Gastrocnemius medialis (tissue), 4 donors: ENCODE measurements at regions not wholly inside any gene's neighbourhood (a gene's known extent, or its start where the extent isn't known, plus 50 kb on each side); places are given as distances from the start of the nearest gene placed in this dataset.
"Not testable (repeated sequence)": the region's sequence is repeated elsewhere in the genome, so short reads cannot be mapped to it uniquely, and the experiment has no call there.

Experiments
- POLR2A ChIP-seq, 2 donors: fragments of 450-650 bp; IDR thresholded peaks; one replicate each; pipeline ENCODE4 v1.6.1; 2017; ENCODE audit warnings: antibody characterized with exemption in 2 of 2, mild to moderate bottlenecking in 2 of 2, moderate library complexity in 2 of 2
- TF ChIP-seq, protein P1 (sequence below), 5 experiments: fragments of 450-650 bp in 3 of 5; fragments of 200-600 bp in 2 of 5; sonication (generic) in 2 of 5; IDR thresholded peaks in 4 of 5; conservative IDR thresholded peaks in 1 of 5; 1 replicate in 4 of 5; 2 replicates in 1 of 5; pipeline ENCODE4 v1.5.1; 2016 to 2019; ENCODE audit warnings: antibody characterized with exemption in 5 of 5, mild to moderate bottlenecking in 3 of 5, moderate library complexity in 3 of 5

DNA sequence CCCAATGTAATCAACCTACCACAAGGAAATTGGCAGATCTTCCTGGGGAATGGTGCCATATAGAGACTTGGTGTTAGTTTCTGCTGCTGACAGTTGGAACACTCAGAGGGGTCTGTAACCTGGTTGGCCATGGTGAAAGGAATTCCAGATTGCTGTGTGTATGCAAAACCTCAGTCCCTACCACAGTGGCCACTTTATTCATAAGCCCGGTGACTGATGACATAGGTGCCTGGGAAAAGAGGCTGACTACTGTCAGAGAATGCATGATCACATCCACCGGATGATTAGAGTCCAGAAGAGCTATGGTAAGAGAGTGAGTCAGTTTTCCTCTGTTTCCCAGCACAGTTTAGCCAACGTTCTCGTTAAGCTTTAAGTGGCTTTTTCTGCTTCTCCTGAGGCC, 156.8 kb upstream of the NPAP1 start:
- TF ChIP-seq POLR2A (IDR thresholded peaks at IDR 0.05), result not testable (repeated sequence)
- TF ChIP-seq, protein P1, sequence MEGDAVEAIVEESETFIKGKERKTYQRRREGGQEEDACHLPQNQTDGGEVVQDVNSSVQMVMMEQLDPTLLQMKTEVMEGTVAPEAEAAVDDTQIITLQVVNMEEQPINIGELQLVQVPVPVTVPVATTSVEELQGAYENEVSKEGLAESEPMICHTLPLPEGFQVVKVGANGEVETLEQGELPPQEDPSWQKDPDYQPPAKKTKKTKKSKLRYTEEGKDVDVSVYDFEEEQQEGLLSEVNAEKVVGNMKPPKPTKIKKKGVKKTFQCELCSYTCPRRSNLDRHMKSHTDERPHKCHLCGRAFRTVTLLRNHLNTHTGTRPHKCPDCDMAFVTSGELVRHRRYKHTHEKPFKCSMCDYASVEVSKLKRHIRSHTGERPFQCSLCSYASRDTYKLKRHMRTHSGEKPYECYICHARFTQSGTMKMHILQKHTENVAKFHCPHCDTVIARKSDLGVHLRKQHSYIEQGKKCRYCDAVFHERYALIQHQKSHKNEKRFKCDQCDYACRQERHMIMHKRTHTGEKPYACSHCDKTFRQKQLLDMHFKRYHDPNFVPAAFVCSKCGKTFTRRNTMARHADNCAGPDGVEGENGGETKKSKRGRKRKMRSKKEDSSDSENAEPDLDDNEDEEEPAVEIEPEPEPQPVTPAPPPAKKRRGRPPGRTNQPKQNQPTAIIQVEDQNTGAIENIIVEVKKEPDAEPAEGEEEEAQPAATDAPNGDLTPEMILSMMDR (IDR thresholded peaks at IDR 0.05 in 4 of 5, conservative IDR thresholded peaks at IDR 0.05 in 1 of 5), result not testable (repeated sequence)
